HUES6 (cell line): ENCODE measurements at regions not wholly inside any gene's neighbourhood (a gene's known extent, or its start where the extent isn't known, plus 50 kb on each side); places are given as distances from the start of the nearest gene placed in this dataset.

Source experiments
- H3K27ac ChIP-seq: 2 replicates; pipeline ENCODE4 v1.7.0; 2013; ENCODE audit warnings: low read depth, mild to moderate bottlenecking, low read length, inconsistent platforms
- H3K27me3 ChIP-seq: 2 replicates; pipeline ENCODE4 v1.6.1; 2013; ENCODE audit warnings: low read length; ENCODE audit not compliant: control insufficient read depth, insufficient read depth
- H3K36me3 ChIP-seq: 2 replicates; pipeline ENCODE4 v1.6.1; 2013; ENCODE audit warnings: low read length; ENCODE audit not compliant: control insufficient read depth, insufficient read depth
- H3K4me1 ChIP-seq: 2 replicates; pipeline ENCODE4 v1.6.1; 2013; ENCODE audit warnings: low read length; ENCODE audit not compliant: control insufficient read depth, insufficient read depth
- H3K4me3 ChIP-seq: 2 replicates; pipeline ENCODE4 v1.5.1; 2013; ENCODE audit warnings: low read depth, low read length
- H3K9ac ChIP-seq: one replicate; pipeline ENCODE4 v1.6.1; 2013; ENCODE audit warnings: mild to moderate bottlenecking, low read length
- H3K9me3 ChIP-seq: 2 replicates; pipeline ENCODE4 v1.6.1; 2013; ENCODE audit warnings: low read depth, low read length; ENCODE audit not compliant: control insufficient read depth, insufficient read depth

GRCh38 chr5:92879806-92880543 is 701.0 kb downstream of the NR2F1-AS1 start:
- 0 out of 2 replicates have a peak, but pooled peaks cover 3% of the 10 kb centered on the region for H3K9me3 ChIP-seq
- H3K4me3 ChIP-seq, result no peak overlapping the region
- no peaks in the 10 kb centered on the region for H3K4me1 ChIP-seq
- H3K36me3 ChIP-seq, result no peaks in the 10 kb centered on the region
- no peak overlapping the region for H3K9ac ChIP-seq
- H3K27me3 ChIP-seq, result no peaks in the 10 kb centered on the region
- H3K27ac ChIP-seq, result no peak overlapping the region

DNA sequence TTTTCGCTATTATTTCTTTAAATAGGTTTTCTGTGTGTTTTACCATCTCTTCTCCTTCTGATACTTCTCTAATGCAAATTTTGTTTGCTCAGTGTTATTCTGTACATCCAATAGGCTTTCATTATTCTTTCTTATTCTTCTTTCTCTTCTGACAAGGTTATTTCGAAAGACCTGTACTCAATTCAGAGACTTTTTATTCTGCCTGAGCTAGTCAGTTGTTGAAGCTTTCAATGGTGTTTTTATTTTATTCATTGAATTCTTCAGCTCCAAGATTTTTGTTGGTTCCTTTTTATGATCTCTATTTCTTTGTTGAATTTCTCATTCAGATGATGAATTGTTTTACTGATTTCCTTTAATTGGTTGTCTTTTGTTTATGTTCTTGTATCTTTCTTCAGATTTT is 706.2 kb downstream of the NR2F1-AS1 start:
- Histone ChIP-seq H3K4me3 (no peak overlapping the region), H3K36me3 (no peaks in the 10 kb centered on the region), H3K9me3 (0 out of 2 replicates have a peak, but pooled peaks cover 3% of the 10 kb centered on the region), H3K27me3 (no peaks in the 10 kb centered on the region), H3K27ac (no peak overlapping the region), H3K4me1 (no peaks in the 10 kb centered on the region), H3K9ac (no peak overlapping the region)

- Histone ChIP-seq H3K27ac (no peak overlapping the region), H3K9me3 (no peaks in the 10 kb centered on the region), H3K36me3 (no peaks in the 10 kb centered on the region), H3K4me1 (no peaks in the 10 kb centered on the region), H3K9ac (no peak overlapping the region), H3K27me3 (no peaks in the 10 kb centered on the region), H3K4me3 (no peak overlapping the region)
Observed at GRCh38 chr5:92868442-92868841, 712.6 kb downstream of the NR2F1-AS1 start.

GRCh38 chr5:92864591-92864990 is 716.4 kb downstream of the NR2F1-AS1 start:
- H3K9me3 ChIP-seq, result no peaks in the 10 kb centered on the region
- no peaks in the 10 kb centered on the region for H3K36me3 ChIP-seq

DNA sequence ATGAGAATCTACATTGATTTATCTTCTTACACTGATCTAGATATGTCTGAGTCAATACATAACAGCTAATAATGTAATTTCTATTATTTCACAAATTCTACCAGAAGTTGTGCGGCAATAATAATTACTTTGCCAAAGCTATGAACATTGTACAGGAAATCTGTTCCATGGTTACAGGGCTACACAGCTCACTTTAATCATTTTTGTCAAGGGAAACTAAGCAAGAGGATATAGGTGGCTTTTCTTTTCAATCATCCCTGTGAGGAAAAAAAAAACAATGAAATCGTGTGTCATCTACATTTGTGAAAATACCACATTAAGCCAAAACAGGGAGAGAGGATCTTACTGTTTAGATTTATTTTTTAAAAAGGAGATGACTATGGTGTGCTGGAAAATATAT is 717.4 kb downstream of the NR2F1-AS1 start:
- H3K9ac ChIP-seq, result no peak overlapping the region
- no peak overlapping the region for H3K4me3 ChIP-seq
- H3K27me3 ChIP-seq, result no peaks in the 10 kb centered on the region
- H3K27ac ChIP-seq, result no peak overlapping the region
- no peaks in the 10 kb centered on the region for H3K9me3 ChIP-seq
- no peaks in the 10 kb centered on the region for H3K36me3 ChIP-seq
- no peaks in the 10 kb centered on the region for H3K4me1 ChIP-seq

More at GRCh38 chr5:92864591-92864990, 716.4 kb downstream of the NR2F1-AS1 start:
- Histone ChIP-seq H3K4me1 (no peaks in the 10 kb centered on the region), H3K27me3 (no peaks in the 10 kb centered on the region), H3K27ac (no peak overlapping the region), H3K4me3 (no peak overlapping the region), H3K9ac (no peak overlapping the region)

DNA sequence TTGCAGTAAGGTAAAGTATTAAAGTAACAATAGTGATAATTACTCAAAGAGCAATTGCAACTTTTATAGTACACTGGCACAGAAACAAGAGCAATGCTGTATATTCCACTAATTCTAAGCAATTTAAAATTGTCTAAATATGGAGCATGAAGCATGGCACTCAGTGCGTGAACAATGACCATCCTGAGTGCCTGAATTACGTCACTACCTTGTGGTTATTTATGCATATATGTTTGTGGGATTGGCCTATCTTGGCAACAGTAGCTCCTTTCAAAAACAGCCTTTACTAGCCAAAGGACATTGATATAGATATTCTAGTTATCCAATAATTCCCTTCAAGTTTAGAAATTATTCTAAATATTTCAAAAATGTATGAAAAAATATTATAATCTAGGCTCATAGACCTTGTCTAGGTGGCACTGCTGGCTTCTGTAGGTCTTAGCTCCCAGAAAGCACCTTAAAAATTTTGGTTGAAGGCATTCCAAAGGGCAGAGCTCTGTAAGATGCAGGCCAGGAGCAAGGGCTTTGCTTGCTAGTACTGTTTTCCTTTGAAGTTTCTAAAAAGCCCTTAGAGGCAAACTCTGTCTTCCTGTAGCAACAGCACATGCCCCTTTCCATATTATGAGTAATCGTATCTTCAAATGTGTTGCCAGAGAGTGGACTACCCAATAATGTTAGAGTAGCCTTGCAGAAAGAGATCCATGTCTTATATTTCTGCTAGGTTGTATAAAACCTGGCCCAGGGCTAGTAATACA is 719.3 kb downstream of the NR2F1-AS1 start:
- Histone ChIP-seq H3K4me1 (no peaks in the 10 kb centered on the region), H3K4me3 (no peak overlapping the region), H3K9me3 (no peaks in the 10 kb centered on the region), H3K36me3 (no peaks in the 10 kb centered on the region), H3K27ac (no peak overlapping the region), H3K27me3 (no peaks in the 10 kb centered on the region), H3K9ac (no peak overlapping the region)

- H3K27ac ChIP-seq, result no peak overlapping the region
- no peaks in the 10 kb centered on the region for H3K27me3 ChIP-seq
- no peaks in the 10 kb centered on the region for H3K4me1 ChIP-seq
Observed at GRCh38 chr5:92860061-92860460, 721.0 kb downstream of the NR2F1-AS1 start.

DNA sequence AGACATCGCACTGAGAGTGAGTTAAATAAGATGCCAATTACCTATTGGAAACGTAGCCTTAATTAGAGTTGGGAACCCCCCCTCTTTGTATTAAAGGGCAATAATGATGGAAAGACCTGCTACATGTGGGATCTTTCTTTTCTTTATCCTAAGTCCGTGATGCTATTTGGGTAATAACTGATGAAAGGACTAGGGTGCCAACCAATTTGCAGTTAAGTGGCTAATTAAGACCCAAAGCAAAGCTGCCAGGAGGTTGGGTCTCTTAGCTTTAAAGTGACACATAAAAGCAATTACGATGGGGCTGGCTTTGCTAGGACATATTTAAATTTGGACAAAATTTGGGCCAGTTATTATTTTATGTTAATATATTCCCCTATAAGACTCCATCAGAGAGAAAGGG is 728.8 kb downstream of the NR2F1-AS1 start:
- Histone ChIP-seq H3K27me3 (no peaks in the 10 kb centered on the region), H3K36me3 (no peaks in the 10 kb centered on the region), H3K9me3 (no peaks in the 10 kb centered on the region), H3K4me1 (no peaks in the 10 kb centered on the region), H3K9ac (no peak overlapping the region), H3K27ac (no peak overlapping the region), H3K4me3 (no peak overlapping the region)

More at GRCh38 chr5:92860061-92860460, 721.0 kb downstream of the NR2F1-AS1 start:
- Histone ChIP-seq H3K9me3 (no peaks in the 10 kb centered on the region), H3K9ac (no peak overlapping the region), H3K36me3 (no peaks in the 10 kb centered on the region), H3K4me3 (no peak overlapping the region)

- Histone ChIP-seq H3K9ac (no peak overlapping the region), H3K27ac (no peak overlapping the region), H3K4me3 (no peak overlapping the region), H3K4me1 (no peaks in the 10 kb centered on the region), H3K27me3 (no peaks in the 10 kb centered on the region), H3K36me3 (no peaks in the 10 kb centered on the region), H3K9me3 (no peaks in the 10 kb centered on the region)
Observed at GRCh38 chr5:92850886-92851285, 730.1 kb downstream of the NR2F1-AS1 start.

- H3K9ac ChIP-seq, result no peak overlapping the region
- no peak overlapping the region for H3K4me3 ChIP-seq
- no peaks in the 10 kb centered on the region for H3K9me3 ChIP-seq
- no peaks in the 10 kb centered on the region for H3K36me3 ChIP-seq
- no peak overlapping the region for H3K27ac ChIP-seq
- no peaks in the 10 kb centered on the region for H3K4me1 ChIP-seq
- no peaks in the 10 kb centered on the region for H3K27me3 ChIP-seq
Observed at GRCh38 chr5:92849756-92850155, 731.3 kb downstream of the NR2F1-AS1 start.

DNA sequence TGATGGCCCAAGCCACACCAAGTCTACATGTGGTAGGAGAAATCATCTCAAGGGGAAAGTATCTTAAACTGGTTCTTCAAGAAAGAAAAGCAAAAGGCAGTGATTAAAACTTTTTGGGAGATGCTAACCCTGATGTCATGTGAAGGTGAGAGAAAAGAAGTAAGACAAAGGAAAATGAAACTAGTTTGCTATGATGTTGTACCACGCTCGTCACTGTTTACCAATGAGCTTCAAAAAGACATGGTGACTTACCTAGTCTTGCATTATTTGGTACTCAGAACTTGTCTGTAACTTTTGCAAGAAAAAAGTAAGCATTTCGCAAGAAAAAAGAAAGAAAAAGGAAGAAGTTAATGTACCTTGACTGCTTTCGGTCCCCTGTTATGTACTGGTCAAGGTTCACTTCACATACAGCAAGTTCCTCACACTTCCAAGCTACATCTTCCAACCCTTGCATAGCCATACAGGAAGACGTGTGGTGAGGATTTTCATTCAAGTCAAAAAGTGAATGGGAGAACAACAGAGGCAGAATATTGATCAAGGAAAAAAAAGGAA is 739.3 kb downstream of the NR2F1-AS1 start:
- H3K9ac ChIP-seq, result no peak overlapping the region
- no peaks in the 10 kb centered on the region for H3K9me3 ChIP-seq
- H3K27me3 ChIP-seq, result no peaks in the 10 kb centered on the region
- H3K36me3 ChIP-seq, result no peaks in the 10 kb centered on the region
- H3K4me3 ChIP-seq, result no peak overlapping the region
- H3K4me1 ChIP-seq, result no peaks in the 10 kb centered on the region
- no peak overlapping the region for H3K27ac ChIP-seq
